ENCODE measurements at regions not wholly inside any gene's neighbourhood (a gene's known extent, or its start where the extent isn't known, plus 50 kb on each side); places are given as distances from the start of the nearest gene placed in this dataset.

DNA sequence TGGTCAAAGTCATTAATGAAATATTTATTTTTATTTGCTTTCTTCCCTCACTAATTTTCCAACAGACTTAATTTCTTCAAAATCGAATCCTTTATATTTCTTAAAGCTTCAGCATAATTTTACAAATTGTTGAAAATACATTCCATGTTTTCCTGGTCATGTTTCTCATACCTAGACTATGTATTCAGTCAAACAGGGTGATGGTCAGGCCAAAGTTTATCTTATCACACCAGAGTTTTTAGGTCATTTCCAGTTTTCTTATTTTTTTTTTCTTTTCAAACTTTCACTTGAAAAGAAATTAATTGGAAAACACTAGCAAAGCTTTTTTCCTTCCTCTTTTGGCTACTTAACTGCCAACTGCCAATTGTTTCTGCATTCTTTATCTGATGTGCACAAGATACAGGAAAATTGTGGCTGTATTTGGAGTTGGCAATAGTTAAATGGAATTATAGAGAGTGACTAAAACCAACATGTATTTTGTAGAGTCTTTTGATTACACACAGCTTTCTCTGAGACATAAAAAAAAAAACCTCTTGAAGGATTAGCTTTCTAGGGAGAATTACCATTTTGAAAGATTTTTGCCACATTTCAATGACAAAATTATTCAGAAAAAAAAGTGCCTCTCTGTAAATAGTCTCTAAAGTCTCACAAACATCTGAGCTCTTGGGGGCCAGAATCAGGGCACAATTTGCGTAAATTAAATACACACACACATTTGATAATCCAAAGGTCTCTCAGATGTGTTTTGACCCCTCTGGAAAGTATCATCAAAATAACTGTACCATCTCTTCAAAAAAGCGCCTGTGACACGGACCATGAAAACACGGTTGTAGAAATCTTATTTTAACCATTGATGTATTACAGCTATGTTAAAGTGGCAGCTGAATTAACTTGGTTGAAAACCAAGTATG is 603.2 kb upstream of the KCNMB2 start:
- H3K4me1 Mint-ChIP-seq: no peaks in the 10 kb centered on the region
- Histone ChIP-seq H3K9me3 (ENCODE audit: control extremely low read depth in 1 of 3, control insufficient read depth in 2 of 3, insufficient read depth in 1 of 3, low read length in 2 of 3) (no peaks in the 10 kb centered on the region), H3K36me3 (replicated peaks in 1 of 2; ENCODE audit: control extremely low read depth in 1 of 2, control insufficient read depth in 1 of 2, extremely low read depth in 1 of 2, insufficient read depth in 2 of 2, low read length in 1 of 2) (no peaks in the 10 kb centered on the region), H3K79me2 (ENCODE audit: control insufficient read depth, insufficient read depth, low read length) (no peaks in the 10 kb centered on the region), H3K4me1 (ENCODE audit: control insufficient read depth in 2 of 2, insufficient read depth in 2 of 2, low read length in 2 of 2) (no peaks in the 10 kb centered on the region), H2AFZ (ENCODE audit: insufficient read depth, low read depth, low read length, poor library complexity, severe bottlenecking) (no peak overlapping the region), H3K4me2 (replicated peaks; ENCODE audit: low read depth, low read length, poor library complexity, severe bottlenecking) (no peak overlapping the region), H3K4me3 (ENCODE audit: control extremely low read depth in 1 of 5, extremely low read depth in 1 of 5, insufficient read depth in 1 of 5, low read depth in 2 of 5, low read length in 4 of 5) (no peak overlapping the region), H3K9ac (ENCODE audit: low read length) (no peak overlapping the region), H4K20me1 (ENCODE audit: control insufficient read depth, insufficient read depth, low read length, poor library complexity, severe bottlenecking) (no peaks in the 10 kb centered on the region), H3K27ac (ENCODE audit: low read length in 2 of 2) (no peak overlapping the region), H3K27me3 (replicated peaks in 1 of 4; ENCODE audit: control extremely low read depth in 1 of 4, control insufficient read depth in 3 of 4, insufficient read depth in 4 of 4, low read length in 3 of 4) (no peaks in the 10 kb centered on the region)
- peaks cover 8% of the 10 kb centered on the region for H3K27me3 Mint-ChIP-seq
- ATAC-seq (ENCODE audit: low read depth) (no peak), DNase-seq (no peak)
- 78% methylated on average over 1 of the region's 5 CpGs for whole genome bisulfite sequencing (ENCODE audit: insufficient coverage)
- POLR2A ChIA-PET: no interaction called here
- H3K4me3 Mint-ChIP-seq: no peak overlapping the region
- TF ChIP-seq CTCF (IDR thresholded peaks at IDR 0.05) (no peak), EZH2 (IDR thresholded peaks at IDR 0.05; ENCODE audit: borderline replicate concordance, insufficient read depth, low read depth, low read length, poor library complexity, severe bottlenecking) (no peak)
- H3K9me3 Mint-ChIP-seq (ENCODE audit: insufficient read depth): no peaks in the 10 kb centered on the region
- intact Hi-C loops (cut with micrococcal nuclease): no loop called here
- H3K27ac Mint-ChIP-seq: no peak overlapping the region
- CTCF ChIA-PET: no interaction called here
